Choroid plexus epithelial cell (primary cell): ENCODE measurements at regions not wholly inside any gene's neighbourhood (a gene's known extent, or its start where the extent isn't known, plus 50 kb on each side); places are given as distances from the start of the nearest gene placed in this dataset.
A peak's percentile ranks its signal among the peaks of the same experiment; 100 is the strongest.

Experiments used
- DNase-seq: peaks from one replicate; pipeline ENCODE4 v3.0.0-alpha.2; 2010; ENCODE audit warnings: low read depth
- H3K4me3 ChIP-seq: 2 replicates; pipeline ENCODE4 v1.5.1; 2011; ENCODE audit warnings: low read depth, mild to moderate bottlenecking, control low read depth, low read length, moderate library complexity
- TF ChIP-seq, protein P1 (sequence below): conservative IDR thresholded peaks from 2 replicates; pipeline ENCODE4 v1.5.1; 2011; ENCODE audit warnings: low read depth, mild to moderate bottlenecking, control low read depth, inconsistent platforms, low read length, moderate library complexity

DNA sequence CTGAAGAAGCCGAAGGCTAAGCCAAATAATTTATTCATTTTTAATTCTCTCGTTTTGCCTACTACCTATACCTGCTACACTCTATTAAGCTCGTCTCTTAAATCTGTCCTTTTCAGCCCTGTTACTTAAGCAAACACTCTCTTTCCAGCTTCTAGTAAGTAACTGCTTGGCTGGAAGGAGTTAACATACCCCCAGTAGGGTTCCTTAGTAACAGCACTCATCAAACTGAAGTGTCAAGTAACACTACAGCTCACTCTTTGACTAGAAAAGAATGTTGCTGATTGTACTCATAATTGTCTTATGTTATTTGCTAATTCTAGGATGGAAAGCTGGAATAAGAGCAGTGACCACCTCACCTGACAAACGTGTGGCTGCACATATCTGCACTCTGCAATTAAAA lies 120.0 kb upstream of the SCN7A start:
- DNase-seq, result peak; percentile 12
- H3K4me3 ChIP-seq, result no peak overlapping the region
- TF ChIP-seq, protein P1, sequence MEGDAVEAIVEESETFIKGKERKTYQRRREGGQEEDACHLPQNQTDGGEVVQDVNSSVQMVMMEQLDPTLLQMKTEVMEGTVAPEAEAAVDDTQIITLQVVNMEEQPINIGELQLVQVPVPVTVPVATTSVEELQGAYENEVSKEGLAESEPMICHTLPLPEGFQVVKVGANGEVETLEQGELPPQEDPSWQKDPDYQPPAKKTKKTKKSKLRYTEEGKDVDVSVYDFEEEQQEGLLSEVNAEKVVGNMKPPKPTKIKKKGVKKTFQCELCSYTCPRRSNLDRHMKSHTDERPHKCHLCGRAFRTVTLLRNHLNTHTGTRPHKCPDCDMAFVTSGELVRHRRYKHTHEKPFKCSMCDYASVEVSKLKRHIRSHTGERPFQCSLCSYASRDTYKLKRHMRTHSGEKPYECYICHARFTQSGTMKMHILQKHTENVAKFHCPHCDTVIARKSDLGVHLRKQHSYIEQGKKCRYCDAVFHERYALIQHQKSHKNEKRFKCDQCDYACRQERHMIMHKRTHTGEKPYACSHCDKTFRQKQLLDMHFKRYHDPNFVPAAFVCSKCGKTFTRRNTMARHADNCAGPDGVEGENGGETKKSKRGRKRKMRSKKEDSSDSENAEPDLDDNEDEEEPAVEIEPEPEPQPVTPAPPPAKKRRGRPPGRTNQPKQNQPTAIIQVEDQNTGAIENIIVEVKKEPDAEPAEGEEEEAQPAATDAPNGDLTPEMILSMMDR, result no peak

DNA sequence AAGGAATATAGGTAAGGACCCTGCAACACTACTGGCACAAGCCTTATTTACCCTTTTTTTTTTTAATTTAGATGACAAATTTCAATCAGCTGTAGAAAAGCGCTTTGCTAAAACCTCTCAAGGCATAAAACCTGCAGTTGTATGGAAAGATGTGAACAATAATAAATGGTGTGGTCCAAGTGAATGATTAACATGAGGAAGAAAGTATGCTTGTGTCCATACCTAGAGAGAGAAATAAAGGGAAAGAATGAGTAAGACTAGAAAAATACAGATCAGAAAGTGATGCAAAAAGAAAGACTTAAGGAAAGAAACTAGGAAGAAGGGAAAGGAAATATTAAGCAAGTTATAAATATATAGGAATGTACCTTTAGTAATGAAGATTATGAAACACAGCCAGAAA lies 119.2 kb upstream of the SCN7A start:
- H3K4me3 ChIP-seq, result no peak overlapping the region
- DNase-seq, result no peak
- TF ChIP-seq, protein P1, result no peak

DNA sequence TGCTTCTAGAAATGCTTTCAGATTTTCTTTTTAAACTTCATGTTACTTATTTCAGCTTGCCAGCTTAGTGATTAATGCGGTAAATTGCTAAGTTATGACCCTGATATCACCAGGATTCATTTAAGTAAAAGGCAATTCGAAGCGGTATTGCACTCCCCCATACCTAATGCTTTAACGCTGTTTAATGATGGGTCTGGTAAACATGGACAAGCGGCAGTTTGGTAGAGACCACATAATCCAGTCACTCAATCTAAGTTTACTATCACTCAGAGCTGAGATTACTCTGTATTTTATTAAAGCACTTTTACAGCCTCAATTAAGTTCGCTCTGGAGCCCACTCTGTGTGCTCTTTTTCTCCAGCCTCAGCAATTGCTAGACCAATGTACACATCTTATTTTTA lies 118.2 kb upstream of the SCN7A start:
- TF ChIP-seq, protein P1, result no peak
- no peak for DNase-seq
- H3K4me3 ChIP-seq, result no peak overlapping the region

DNA sequence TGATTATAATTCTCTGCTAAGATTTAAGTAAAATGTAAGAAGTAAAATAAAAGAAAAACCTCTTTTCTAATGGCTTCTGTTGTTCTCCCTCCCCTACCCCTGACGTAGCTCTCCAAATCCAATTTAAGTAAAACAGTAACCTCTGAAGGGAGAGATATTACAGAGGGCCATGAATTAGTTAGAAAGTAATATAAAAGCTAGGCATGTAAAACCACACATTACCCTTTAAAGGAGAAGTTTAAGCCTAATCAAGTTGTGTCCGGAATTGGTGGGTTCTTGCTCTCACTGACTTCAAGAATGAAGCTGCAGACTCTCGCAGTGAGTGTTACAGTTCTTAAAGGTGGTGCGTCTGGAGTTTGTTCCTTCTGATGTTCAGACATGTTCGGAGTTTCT lies 116.9 kb upstream of the SCN7A start:
- no peak for DNase-seq
- TF ChIP-seq, protein P1, result no peak
- peak overlapping the region; percentile 36 for H3K4me3 ChIP-seq

DNA sequence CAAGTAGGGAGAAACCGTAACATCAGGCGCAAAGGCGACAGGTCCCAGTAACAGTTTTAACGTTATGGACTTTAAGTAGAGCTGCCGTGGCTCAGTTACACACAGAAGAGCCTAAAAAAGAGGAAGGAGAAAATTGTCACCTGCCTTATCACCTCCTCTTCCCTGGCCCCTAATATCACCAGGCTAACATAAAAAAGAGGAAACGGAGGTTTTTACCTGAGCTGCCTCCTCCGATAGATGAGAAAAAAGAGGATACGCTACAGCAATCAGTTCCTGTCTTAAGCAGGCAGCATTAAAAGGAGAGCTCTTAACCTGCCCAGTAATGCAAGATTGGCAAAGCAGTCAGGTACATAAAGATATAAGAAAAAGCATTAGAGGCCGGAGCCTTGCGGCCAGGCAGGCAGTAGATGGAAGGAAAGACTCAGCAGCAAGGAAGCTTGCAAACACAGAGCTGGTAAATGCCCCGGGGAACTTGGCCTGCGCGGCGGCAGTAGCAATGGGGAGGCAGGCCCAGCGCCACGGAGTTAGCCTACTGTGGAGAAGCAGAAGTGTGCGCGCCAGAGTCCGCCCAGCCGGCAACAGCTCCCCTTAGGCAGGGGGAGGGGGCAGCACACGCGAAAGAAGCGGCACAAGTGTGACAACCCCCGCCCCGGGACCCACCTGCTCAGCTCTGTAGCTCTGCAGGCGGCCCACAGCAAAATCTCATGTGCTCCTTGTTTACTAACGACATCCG lies 116.3 kb upstream of the SCN7A start:
- peak overlapping the region; percentile 36 for H3K4me3 ChIP-seq
- DNase-seq, result peak; percentile 42
- TF ChIP-seq, protein P1, result no peak

DNA sequence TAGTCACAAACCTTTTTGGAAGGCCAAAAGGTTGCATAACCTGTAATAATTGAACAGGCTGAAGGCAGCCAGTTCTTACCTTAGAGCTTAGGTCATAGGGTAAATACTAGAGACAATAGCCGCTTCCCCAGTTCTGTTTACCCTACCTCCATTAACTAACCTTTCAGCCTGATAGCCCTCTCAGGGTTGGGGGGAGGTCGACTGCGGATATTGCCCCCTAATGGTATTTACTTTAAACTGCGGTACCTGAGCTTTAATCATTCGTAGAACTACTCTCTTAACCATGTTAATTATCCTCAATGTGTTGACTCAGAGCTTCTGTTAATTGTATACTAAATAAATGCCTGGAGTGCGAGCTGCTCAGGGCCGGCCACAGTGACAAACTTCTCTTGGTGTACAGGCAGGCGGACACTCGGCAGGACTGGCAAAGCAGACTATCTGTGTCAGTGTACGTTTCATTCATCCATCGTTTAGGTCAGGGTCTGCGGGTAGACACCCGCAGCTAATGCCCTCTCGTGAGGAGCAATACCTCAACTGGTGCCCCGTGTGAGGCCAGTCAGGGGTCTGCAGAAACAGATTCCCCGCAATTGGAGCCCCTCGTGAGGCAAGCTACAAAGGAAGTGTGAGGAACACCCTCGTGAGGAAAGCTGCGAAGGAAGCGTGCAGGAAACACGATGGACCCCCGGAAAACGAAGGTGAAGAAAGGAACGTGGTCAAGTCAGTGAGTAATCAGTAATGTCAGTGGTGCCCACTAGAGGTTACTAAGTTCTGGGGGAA lies 115.3 kb upstream of the SCN7A start:
- TF ChIP-seq, protein P1, result no peak
- H3K4me3 ChIP-seq, result no peak overlapping the region
- DNase-seq, result no peak
